ENCODE measurements at regions not wholly inside any gene's neighbourhood (a gene's known extent, or its start where the extent isn't known, plus 50 kb on each side); places are given as distances from the start of the nearest gene placed in this dataset.
"Not testable (repeated sequence)": the region's sequence is repeated elsewhere in the genome, so short reads cannot be mapped to it uniquely, and the experiment has no call there.

DNA sequence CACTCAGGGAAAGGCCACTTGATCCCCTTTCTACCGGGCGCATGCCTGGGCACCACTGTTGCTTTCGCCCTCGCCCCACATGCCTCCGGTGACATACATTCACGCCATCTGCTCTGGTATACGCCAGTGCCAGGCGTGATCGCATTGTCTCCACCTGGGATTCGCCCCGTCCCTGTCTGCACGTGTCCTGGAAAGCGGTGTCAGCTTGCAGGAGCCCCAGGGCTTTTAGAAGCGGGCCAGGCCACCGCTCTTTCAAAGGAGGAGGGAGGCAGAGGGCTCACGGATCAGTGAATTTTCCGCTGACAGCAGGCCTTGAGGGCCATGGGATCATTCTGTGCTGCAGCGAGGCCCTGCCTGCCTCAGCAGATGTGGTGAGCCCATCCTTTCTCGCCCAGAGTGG, 706.1 kb downstream of the KCNJ18 start:
- TF ChIP-seq POLR2AphosphoS5 (IDR thresholded peaks at IDR 0.05; ENCODE audit: borderline replicate concordance, low read depth, low read length); EZH2 (IDR thresholded peaks at IDR 0.05); FOXP2 (optimal IDR thresholded peaks at IDR 0.05; ENCODE audit: control extremely low read depth, extremely low read length, insufficient read depth): not testable (repeated sequence)
